H1 (cell line): ENCODE measurements at regions not wholly inside any gene's neighbourhood (a gene's known extent, or its start where the extent isn't known, plus 50 kb on each side); places are given as distances from the start of the nearest gene placed in this dataset.
A peak's percentile ranks its signal among the peaks of the same experiment; 100 is the strongest.

ENCODE experiments used
- RAD21 ChIP-seq, 2 experiments: IDR thresholded peaks in 1 of 2; conservative IDR thresholded peaks in 1 of 2; 2 replicates each; pipeline ENCODE4 v1.6.1; 2011; ENCODE audit warnings: low read depth in 2 of 2, low read length in 2 of 2, improper control_type of control experiment in 1 of 2, inconsistent platforms in 1 of 2, mild to moderate bottlenecking in 1 of 2, moderate library complexity in 1 of 2

DNA sequence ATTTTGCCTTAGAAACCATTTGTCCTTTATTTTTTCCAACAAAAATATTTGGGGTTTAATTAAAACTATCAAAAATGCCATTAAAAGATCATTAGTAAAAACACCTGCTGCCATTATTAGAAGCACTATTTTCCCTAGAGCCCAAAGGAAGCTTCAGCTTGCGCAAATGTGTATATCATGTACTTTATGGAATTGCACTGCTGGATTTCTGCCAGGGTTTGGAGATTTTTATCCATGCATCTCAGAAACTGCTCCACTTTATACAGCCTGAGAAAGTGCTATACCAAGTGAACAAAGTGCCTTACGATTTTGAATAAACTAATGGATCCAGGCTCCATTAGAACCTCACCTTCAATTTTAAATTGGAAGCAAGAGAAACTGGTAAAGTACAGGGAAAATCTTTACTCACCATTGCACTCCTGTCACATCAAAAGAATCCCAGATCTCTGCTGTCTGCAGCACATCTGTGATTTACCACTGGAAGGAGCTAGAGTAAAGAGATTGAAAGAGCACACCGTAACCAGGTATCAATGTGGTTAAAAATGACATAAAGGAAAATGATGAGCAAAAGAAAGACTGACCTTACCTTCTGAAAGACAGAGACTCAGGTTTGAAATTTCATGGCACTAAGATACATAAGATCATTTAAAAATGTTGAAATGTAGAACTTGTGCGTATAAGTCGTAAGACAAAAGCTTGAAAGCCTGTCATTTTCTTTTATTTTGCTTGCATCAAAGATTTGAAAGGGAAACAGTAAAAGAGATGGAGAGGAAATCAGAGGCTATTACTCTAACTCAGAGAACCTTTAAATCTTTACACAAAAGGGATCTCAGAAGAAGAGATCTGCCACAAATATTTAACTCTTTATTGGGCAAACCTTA, 678.1 kb upstream of the GOT2 start (continued):
- TF ChIP-seq RAD21 (IDR thresholded peaks at IDR 0.05 in 1 of 2, conservative IDR thresholded peaks at IDR 0.05 in 1 of 2; ENCODE audit: low read depth in 2 of 2, low read length in 2 of 2): peak; percentile 88 to 90
